Calu3 (cell line): ENCODE measurements at regions not wholly inside any gene's neighbourhood (a gene's known extent, or its start where the extent isn't known, plus 50 kb on each side); places are given as distances from the start of the nearest gene placed in this dataset.
"Not testable (repeated sequence)": the region's sequence is repeated elsewhere in the genome, so short reads cannot be mapped to it uniquely, and the experiment has no call there.

Experiments used
- BruUV-seq: library from RNA; stranded (reverse); fragments of 400-500 nt; replicated peaks from 2 replicates; lab custom pipeline; 2021; lab: Mats Ljungman, UMichigan
- CTCF ChIA-PET: fragments of 300-600 bp; sonication (Branson Sonifier 250); formaldehyde crosslinking; loops from one replicate; lab custom pipeline; 2022; ENCODE audit warnings: antibody characterized with exemption; lab: Charles Lee
- DNase-seq: peaks from one replicate; pipeline ENCODE4 v3.0.0; 2022
- H3K27ac Mint-ChIP-seq: one replicate; pipeline ENCODE4 v1.8.0; 2022; ENCODE audit warnings: mixed read lengths; ENCODE audit not compliant: unreplicated experiment
- H3K27me3 Mint-ChIP-seq: one replicate; pipeline ENCODE4 v1.8.0; 2022; ENCODE audit warnings: mixed read lengths; ENCODE audit not compliant: unreplicated experiment
- H3K36me3 Mint-ChIP-seq: one replicate; pipeline ENCODE4 v1.8.0; 2022; ENCODE audit warnings: mild to moderate bottlenecking, moderate library complexity, mixed read lengths; ENCODE audit not compliant: insufficient read depth, unreplicated experiment
- H3K4me1 Mint-ChIP-seq: one replicate; pipeline ENCODE4 v1.8.0; 2022; ENCODE audit warnings: mild to moderate bottlenecking, low read depth, mixed read lengths; ENCODE audit not compliant: unreplicated experiment
- H3K4me3 Mint-ChIP-seq: one replicate; pipeline ENCODE4 v1.8.0; 2022; ENCODE audit warnings: mild to moderate bottlenecking, low read depth, moderate library complexity, mixed read lengths; ENCODE audit not compliant: unreplicated experiment
- H3K9me3 Mint-ChIP-seq: one replicate; pipeline ENCODE4 v1.8.0; 2022; ENCODE audit warnings: low read depth, mixed read lengths; ENCODE audit not compliant: unreplicated experiment
- CTCF ChIP-seq: fragments of 200-600 bp; IDR thresholded peaks from one replicate; pipeline ENCODE4 v1.8.0; 2022; ENCODE audit warnings: antibody characterized with exemption; ENCODE audit not compliant: unreplicated experiment
- intact Hi-C: fragments of 100-400 bp; cut with micrococcal nuclease; formaldehyde crosslinking; loops from one replicate; pipeline ENCODE4 v1.10.0; 2022; ENCODE audit not compliant: unreplicated experiment

GRCh38 chrX:45566456-45566855, 365.8 kb upstream of the DIPK2B start:
- Mint-ChIP-seq H3K4me3 (no peak overlapping the region), H3K9me3 (peaks cover 3% of the 10 kb centered on the region), H3K36me3 (no peaks in the 10 kb centered on the region), H3K27me3 (no peaks in the 10 kb centered on the region), H3K4me1 (no peaks in the 10 kb centered on the region), H3K27ac (no peak overlapping the region)
- TF ChIP-seq CTCF, result no peak
- DNase-seq, result no peak
- BruUV-seq, result no TSS peak
- CTCF ChIA-PET, result no interaction called here
- intact Hi-C loops, result no loop called here

GRCh38 chrX:45557387-45557786, 356.7 kb upstream of the DIPK2B start:
- H3K4me3 Mint-ChIP-seq, result no peak overlapping the region
- intact Hi-C loops, result loop anchor here (2.0 kb wide), 1 partner anchor 235 kb away; no protein-coding TSS in a partner anchor
- CTCF ChIA-PET, result no interaction called here
- no peaks in the 10 kb centered on the region for H3K9me3 Mint-ChIP-seq
- H3K36me3 Mint-ChIP-seq, result no peaks in the 10 kb centered on the region
- no peak for DNase-seq
- no peak overlapping the region for H3K27ac Mint-ChIP-seq
- no peaks in the 10 kb centered on the region for H3K27me3 Mint-ChIP-seq
- BruUV-seq, result no TSS peak
- TF ChIP-seq CTCF, result no peak
- no peaks in the 10 kb centered on the region for H3K4me1 Mint-ChIP-seq

- Mint-ChIP-seq H3K36me3 (no peaks in the 10 kb centered on the region), H3K27ac (no peak overlapping the region), H3K4me1 (no peaks in the 10 kb centered on the region), H3K9me3 (no peaks in the 10 kb centered on the region), H3K4me3 (no peak overlapping the region), H3K27me3 (no peaks in the 10 kb centered on the region)
- intact Hi-C loops, result no loop called here
- no peak for DNase-seq
- no peak for TF ChIP-seq CTCF
- CTCF ChIA-PET, result no interaction called here
- no TSS peak for BruUV-seq
Observed at GRCh38 chrX:45554736-45555135, 354.1 kb upstream of the DIPK2B start.

- CTCF ChIA-PET, result no interaction called here
Observed at GRCh38 chrX:45553417-45553816, 352.7 kb upstream of the DIPK2B start.

GRCh38 chrX:45546697-45547096, 346.0 kb upstream of the DIPK2B start:
- H3K27me3 Mint-ChIP-seq, BruUV-seq, DNase-seq, H3K4me1 Mint-ChIP-seq, H3K9me3 Mint-ChIP-seq, H3K4me3 Mint-ChIP-seq, H3K36me3 Mint-ChIP-seq, intact Hi-C loops, H3K27ac Mint-ChIP-seq: not testable (repeated sequence)
- CTCF ChIA-PET, result interaction anchor here (0.6 kb wide), 1 partner anchor 78 kb away, joined by 6 read pairs; no protein-coding TSS in a partner anchor

More at GRCh38 chrX:45553417-45553816, 352.7 kb upstream of the DIPK2B start:
- H3K36me3 Mint-ChIP-seq, result no peaks in the 10 kb centered on the region
- no peaks in the 10 kb centered on the region for H3K4me1 Mint-ChIP-seq
- no peaks in the 10 kb centered on the region for H3K9me3 Mint-ChIP-seq
- DNase-seq, result no peak
- BruUV-seq, result no TSS peak
- no peaks in the 10 kb centered on the region for H3K27me3 Mint-ChIP-seq
- no peak overlapping the region for H3K27ac Mint-ChIP-seq
- no peak for TF ChIP-seq CTCF
- H3K4me3 Mint-ChIP-seq, result no peak overlapping the region
- intact Hi-C loops, result no loop called here
